Smooth muscle cell (in vitro differentiated cells): ENCODE measurements at regions not wholly inside any gene's neighbourhood (a gene's known extent, or its start where the extent isn't known, plus 50 kb on each side); places are given as distances from the start of the nearest gene placed in this dataset.

Experiments used
- DNase-seq: peaks from one replicate; lab custom pipeline; 2025; ENCODE audit not compliant: unreplicated experiment; lab: John Stamatoyannopoulos, UW
- H2AFZ ChIP-seq: fragments of 200-600 bp; sonication (generic); 2 replicates; pipeline ENCODE4 v1.6.0; 2016; ENCODE audit warnings: antibody characterized with exemption, low read depth, mild to moderate bottlenecking
- H3F3A ChIP-seq: fragments of 200-600 bp; sonication (generic); 2 replicates; pipeline ENCODE4 v1.6.0; 2017; ENCODE audit warnings: antibody characterized with exemption, low read depth
- H3K27ac ChIP-seq: fragments of 200-600 bp; sonication (generic); 2 replicates; pipeline ENCODE4 v1.5.1; 2016; ENCODE audit warnings: low read depth, mild to moderate bottlenecking
- H3K27me3 ChIP-seq: fragments of 200-600 bp; sonication (generic); 2 replicates; pipeline ENCODE4 v1.6.1; 2016; ENCODE audit warnings: low read depth, mild to moderate bottlenecking
- H3K36me3 ChIP-seq: fragments of 200-600 bp; sonication (generic); 2 replicates; pipeline ENCODE4 v1.5.1; 2016; ENCODE audit warnings: low read depth
- H3K4me1 ChIP-seq: fragments of 200-600 bp; sonication (generic); 2 replicates; pipeline ENCODE4 v1.5.1; 2016; ENCODE audit warnings: low read depth
- H3K4me2 ChIP-seq: fragments of 200-600 bp; sonication (generic); 2 replicates; pipeline ENCODE4 v1.6.0; 2016; ENCODE audit warnings: mild to moderate bottlenecking
- H3K4me3 ChIP-seq: fragments of 200-600 bp; sonication (generic); 2 replicates; pipeline ENCODE4 v1.5.1; 2016; ENCODE audit warnings: mild to moderate bottlenecking
- H3K79me2 ChIP-seq: fragments of 200-600 bp; sonication (generic); 2 replicates; pipeline ENCODE4 v1.6.0; 2016; ENCODE audit warnings: low read depth, mild to moderate bottlenecking
- H3K9ac ChIP-seq: fragments of 200-600 bp; sonication (generic); 2 replicates; pipeline ENCODE4 v1.6.0; 2016; ENCODE audit warnings: low read depth
- H3K9me3 ChIP-seq: fragments of 200-600 bp; sonication (generic); replicated peaks from 2 replicates; pipeline ENCODE4 v1.5.1; 2016; ENCODE audit warnings: low read depth
- H4K20me1 ChIP-seq: fragments of 200-600 bp; sonication (generic); 2 replicates; pipeline ENCODE4 v1.6.0; 2016; ENCODE audit warnings: low read depth
- CTCF ChIP-seq: fragments of 200-600 bp; sonication (generic); IDR thresholded peaks from 2 replicates; pipeline ENCODE4 v1.5.1; 2017; ENCODE audit warnings: borderline replicate concordance, mild to moderate bottlenecking, antibody characterized with exemption; ENCODE audit not compliant: insufficient read depth, poor library complexity, severe bottlenecking
- WGBS: methylation state at CpG from one replicate; pipeline ENCODE4 v1.1.7; 2016; ENCODE audit warnings: low lambda C conversion rate; 5-methylcytosine and 5-hydroxymethylcytosine counted together

- 88% methylated on average over 7 of the region's 7 CpGs for WGBS
- Histone ChIP-seq H2AFZ (no peak overlapping the region), H3K9me3 (no peaks in the 10 kb centered on the region), H3K4me2 (no peak overlapping the region), H3F3A (no peaks in the 10 kb centered on the region), H3K27ac (no peak overlapping the region), H3K9ac (no peak overlapping the region), H3K4me1 (peaks cover 12% of the 10 kb centered on the region), H3K79me2 (no peaks in the 10 kb centered on the region), H3K36me3 (no peaks in the 10 kb centered on the region), H3K27me3 (no peaks in the 10 kb centered on the region), H4K20me1 (no peaks in the 10 kb centered on the region), H3K4me3 (no peak overlapping the region)
- TF ChIP-seq CTCF, result no peak
- no peak for DNase-seq
Observed at GRCh38 chr17:12423337-12423736, 242.4 kb upstream of the MYOCD start.

GRCh38 chr17:12429116-12429515 is 236.6 kb upstream of the MYOCD start:
- 84% methylated on average over 5 of the region's 5 CpGs for WGBS
- no peak for DNase-seq
- H3K27ac ChIP-seq, result no peak overlapping the region

GRCh38 chr17:12431188-12431587 is 234.5 kb upstream of the MYOCD start:
- 89% methylated on average over 4 of the region's 4 CpGs for WGBS
- Histone ChIP-seq H4K20me1 (no peaks in the 10 kb centered on the region), H3K4me1 (no peaks in the 10 kb centered on the region), H3K27ac (no peak overlapping the region), H3K36me3 (no peaks in the 10 kb centered on the region), H3K9me3 (no peaks in the 10 kb centered on the region), H3K79me2 (no peaks in the 10 kb centered on the region), H3K4me3 (no peak overlapping the region), H3K27me3 (no peaks in the 10 kb centered on the region), H3K9ac (no peak overlapping the region), H3K4me2 (no peak overlapping the region), H3F3A (no peaks in the 10 kb centered on the region), H2AFZ (no peak overlapping the region)
- no peak for TF ChIP-seq CTCF
- no peak for DNase-seq

More at GRCh38 chr17:12429116-12429515, 236.6 kb upstream of the MYOCD start:
- no peak overlapping the region for H2AFZ ChIP-seq
- H3K9ac ChIP-seq, result no peak overlapping the region
- no peaks in the 10 kb centered on the region for H3F3A ChIP-seq
- no peak overlapping the region for H3K4me2 ChIP-seq
- no peaks in the 10 kb centered on the region for H3K4me1 ChIP-seq
- no peak for TF ChIP-seq CTCF
- no peaks in the 10 kb centered on the region for H4K20me1 ChIP-seq
- H3K4me3 ChIP-seq, result no peak overlapping the region
- no peaks in the 10 kb centered on the region for H3K9me3 ChIP-seq
- no peaks in the 10 kb centered on the region for H3K27me3 ChIP-seq
- no peaks in the 10 kb centered on the region for H3K79me2 ChIP-seq
- H3K36me3 ChIP-seq, result no peaks in the 10 kb centered on the region

- Histone ChIP-seq H3K79me2 (no peaks in the 10 kb centered on the region), H3K4me1 (no peaks in the 10 kb centered on the region), H3K9ac (no peak overlapping the region), H3K36me3 (no peaks in the 10 kb centered on the region), H3K9me3 (no peaks in the 10 kb centered on the region), H3F3A (no peaks in the 10 kb centered on the region), H3K27me3 (no peaks in the 10 kb centered on the region), H3K27ac (no peak overlapping the region), H2AFZ (no peak overlapping the region), H3K4me3 (no peak overlapping the region), H4K20me1 (no peaks in the 10 kb centered on the region), H3K4me2 (no peak overlapping the region)
- 56% methylated on average over 6 of the region's 6 CpGs for WGBS
- TF ChIP-seq CTCF, result no peak
- DNase-seq, result no peak
Observed at GRCh38 chr17:12438212-12438611, 227.5 kb upstream of the MYOCD start.
